Heart left ventricle (tissue), 13 donors: ENCODE measurements at regions not wholly inside any gene's neighbourhood (a gene's known extent, or its start where the extent isn't known, plus 50 kb on each side); places are given as distances from the start of the nearest gene placed in this dataset.

Experiments used
- POLR2A ChIP-seq, 2 donors: fragments of 450-650 bp; IDR thresholded peaks; one replicate each; pipeline ENCODE4 v1.6.1; 2017; ENCODE audit warnings: antibody characterized with exemption in 2 of 2, mild to moderate bottlenecking in 2 of 2, moderate library complexity in 2 of 2
- TF ChIP-seq, protein P1 (sequence below), 12 donors: fragments of 200-600 bp; sonication (generic) in 4 of 12; IDR thresholded peaks; one replicate each; pipeline versions ENCODE4 v1.5.0 to v1.8.0; 2018 to 2022; ENCODE audit warnings: antibody characterized with exemption in 12 of 12, mild to moderate bottlenecking in 5 of 12
- donor health status: ischemic (EF 13 %, LVEDD 7.1; RV severe dilation, severe dysfunction).
- donor health status: DM: no; HTN: yes; CAD: no.
- donor health status: DM: no; HTN: no; CAD: no.
- donor health status: ischemic (EF 25% LVEDD 6.9; RV normal size, moderate dysfunction).
- donor health status: ischemic (EF 25% LVEDD 5.7; RV mildly dilated, moderate dysfunction).
- donor health status: ischemic (EF 35%, LVEDD 5.7; RV mildly dilated, moderate dysfunction).
- donor health status: nonischemic (EF 11% LVEDD 7.7; RV severe dilation, severe dysfunction).
- donor health status: DM: yes; HTN: yes; CAD: no.
- donor health status: PGD.
- donor health status: ischemic (EF 29% LVEDD 5.4; RV normal size, mild dysfunction).
- donor health status: nonischemic (EF 23%, LVEDD 6.1; RV moderate dilation, normal function).

DNA sequence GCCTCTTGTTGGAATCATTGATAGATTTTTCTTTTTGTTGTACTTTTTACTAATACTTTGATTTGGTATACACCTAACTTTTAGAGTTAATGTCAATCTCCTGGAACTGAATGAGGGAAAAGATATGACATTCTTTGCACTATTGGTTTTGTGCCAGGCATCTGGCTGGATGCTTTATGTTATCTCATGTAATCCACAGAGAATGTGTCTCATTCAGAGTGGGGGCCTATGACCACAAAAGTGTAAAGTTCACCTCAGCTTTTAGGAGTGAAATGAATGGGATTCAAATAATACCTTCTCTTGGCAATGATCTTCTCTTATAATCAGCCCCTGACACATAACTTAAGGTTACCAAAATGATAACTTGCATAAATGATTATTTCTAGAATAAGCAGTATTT is 329.1 kb upstream of the ROPN1 start:
- TF ChIP-seq, protein P1, sequence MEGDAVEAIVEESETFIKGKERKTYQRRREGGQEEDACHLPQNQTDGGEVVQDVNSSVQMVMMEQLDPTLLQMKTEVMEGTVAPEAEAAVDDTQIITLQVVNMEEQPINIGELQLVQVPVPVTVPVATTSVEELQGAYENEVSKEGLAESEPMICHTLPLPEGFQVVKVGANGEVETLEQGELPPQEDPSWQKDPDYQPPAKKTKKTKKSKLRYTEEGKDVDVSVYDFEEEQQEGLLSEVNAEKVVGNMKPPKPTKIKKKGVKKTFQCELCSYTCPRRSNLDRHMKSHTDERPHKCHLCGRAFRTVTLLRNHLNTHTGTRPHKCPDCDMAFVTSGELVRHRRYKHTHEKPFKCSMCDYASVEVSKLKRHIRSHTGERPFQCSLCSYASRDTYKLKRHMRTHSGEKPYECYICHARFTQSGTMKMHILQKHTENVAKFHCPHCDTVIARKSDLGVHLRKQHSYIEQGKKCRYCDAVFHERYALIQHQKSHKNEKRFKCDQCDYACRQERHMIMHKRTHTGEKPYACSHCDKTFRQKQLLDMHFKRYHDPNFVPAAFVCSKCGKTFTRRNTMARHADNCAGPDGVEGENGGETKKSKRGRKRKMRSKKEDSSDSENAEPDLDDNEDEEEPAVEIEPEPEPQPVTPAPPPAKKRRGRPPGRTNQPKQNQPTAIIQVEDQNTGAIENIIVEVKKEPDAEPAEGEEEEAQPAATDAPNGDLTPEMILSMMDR (IDR thresholded peaks at IDR 0.05) = no peak
- no peak for TF ChIP-seq POLR2A (IDR thresholded peaks at IDR 0.05)
